ENCODE measurements at regions not wholly inside any gene's neighbourhood (a gene's known extent, or its start where the extent isn't known, plus 50 kb on each side); places are given as distances from the start of the nearest gene placed in this dataset.

- TF ChIP-seq EZH2 (IDR thresholded peaks at IDR 0.05; ENCODE audit: borderline replicate concordance, low read length), result no peak
- TF ChIP-seq CTCF (conservative IDR thresholded peaks at IDR 0.05 in 1 of 2, IDR thresholded peaks at IDR 0.05 in 1 of 2; ENCODE audit: extremely low read depth in 1 of 2, insufficient read depth in 1 of 2, low read depth in 1 of 2, low read length in 2 of 2), result no peak
Measured at GRCh38 chr5:23428705-23429104, 78.7 kb upstream of the PRDM9 start.

All from mammary epithelial cell (primary cell).